ENCODE measurements at regions not wholly inside any gene's neighbourhood (a gene's known extent, or its start where the extent isn't known, plus 50 kb on each side); places are given as distances from the start of the nearest gene placed in this dataset.

GRCh38 chr2:205867371-205867770 lies 185.1 kb downstream of the NRP2 start:
- H3K27me3 ChIP-seq (ENCODE audit: control insufficient read depth, insufficient read depth, low read length), result no peaks in the 10 kb centered on the region
- no peak overlapping the region for H2AFZ ChIP-seq (ENCODE audit: low read length)
- no peak for DNase-seq (ENCODE audit: low read depth in 2 of 2)
- no peak overlapping the region for H3K9ac ChIP-seq (ENCODE audit: insufficient read depth, low read length)
- no peaks in the 10 kb centered on the region for H3K4me1 ChIP-seq (ENCODE audit: control insufficient read depth, extremely low read depth, insufficient read depth, low read length)
- H3K4me2 ChIP-seq (ENCODE audit: extremely low read depth, insufficient read depth, low read length), result no peak overlapping the region
- H3K27ac ChIP-seq (ENCODE audit: insufficient read depth, low read length), result no peak overlapping the region
- H3K4me3 ChIP-seq (replicated peaks in 1 of 4; ENCODE audit: control extremely low read depth in 1 of 4, insufficient read depth in 1 of 4, low read depth in 3 of 4, low read length in 4 of 4), result no peak overlapping the region
- no peaks in the 10 kb centered on the region for H3K9me3 ChIP-seq (ENCODE audit: control insufficient read depth, insufficient read depth, low read depth, low read length)
- no peaks in the 10 kb centered on the region for H3K36me3 ChIP-seq (ENCODE audit: control insufficient read depth, insufficient read depth, low read length)
- H4K20me1 ChIP-seq (ENCODE audit: control insufficient read depth, extremely low read depth, insufficient read depth, low read length), result no peaks in the 10 kb centered on the region
- TF ChIP-seq CTCF (conservative IDR thresholded peaks at IDR 0.05 in 1 of 2, IDR thresholded peaks at IDR 0.05 in 1 of 2; ENCODE audit: low read depth in 1 of 2, low read length in 2 of 2) (no peak), EZH2 (IDR thresholded peaks at IDR 0.05; ENCODE audit: low read length, missing control alignments) (no peak)
- H3K79me2 ChIP-seq (ENCODE audit: control insufficient read depth, insufficient read depth, low read length), result no peaks in the 10 kb centered on the region

- Histone ChIP-seq H3K4me3 (replicated peaks in 1 of 4; ENCODE audit: control extremely low read depth in 1 of 4, insufficient read depth in 1 of 4, low read depth in 3 of 4, low read length in 4 of 4) (no peak overlapping the region), H4K20me1 (ENCODE audit: control insufficient read depth, extremely low read depth, insufficient read depth, low read length) (no peaks in the 10 kb centered on the region), H3K79me2 (ENCODE audit: control insufficient read depth, insufficient read depth, low read length) (no peaks in the 10 kb centered on the region), H3K27ac (ENCODE audit: insufficient read depth, low read length) (no peak overlapping the region), H2AFZ (ENCODE audit: low read length) (no peak overlapping the region), H3K36me3 (ENCODE audit: control insufficient read depth, insufficient read depth, low read length) (no peaks in the 10 kb centered on the region), H3K9ac (ENCODE audit: insufficient read depth, low read length) (no peak overlapping the region), H3K4me1 (ENCODE audit: control insufficient read depth, extremely low read depth, insufficient read depth, low read length) (no peaks in the 10 kb centered on the region), H3K27me3 (ENCODE audit: control insufficient read depth, insufficient read depth, low read length) (no peaks in the 10 kb centered on the region), H3K4me2 (ENCODE audit: extremely low read depth, insufficient read depth, low read length) (no peak overlapping the region), H3K9me3 (ENCODE audit: control insufficient read depth, insufficient read depth, low read depth, low read length) (no peaks in the 10 kb centered on the region)
- TF ChIP-seq CTCF (conservative IDR thresholded peaks at IDR 0.05 in 1 of 2, IDR thresholded peaks at IDR 0.05 in 1 of 2; ENCODE audit: low read depth in 1 of 2, low read length in 2 of 2) (no peak), EZH2 (IDR thresholded peaks at IDR 0.05; ENCODE audit: low read length, missing control alignments) (no peak)
- peak in 1 of 2 donors; percentile 37 for DNase-seq (ENCODE audit: low read depth in 2 of 2)
These were observed 183.7 kb downstream of the NRP2 start for GRCh38 chr2:205865905-205866441.

GRCh38 chr2:205865056-205865455 lies 182.8 kb downstream of the NRP2 start:
- Histone ChIP-seq H3K4me2 (ENCODE audit: extremely low read depth, insufficient read depth, low read length) (no peak overlapping the region), H3K9me3 (ENCODE audit: control insufficient read depth, insufficient read depth, low read depth, low read length) (no peaks in the 10 kb centered on the region), H2AFZ (ENCODE audit: low read length) (no peak overlapping the region), H3K4me3 (replicated peaks in 1 of 4; ENCODE audit: control extremely low read depth in 1 of 4, insufficient read depth in 1 of 4, low read depth in 3 of 4, low read length in 4 of 4) (no peak overlapping the region), H3K9ac (ENCODE audit: insufficient read depth, low read length) (no peak overlapping the region), H3K36me3 (ENCODE audit: control insufficient read depth, insufficient read depth, low read length) (no peaks in the 10 kb centered on the region), H4K20me1 (ENCODE audit: control insufficient read depth, extremely low read depth, insufficient read depth, low read length) (no peaks in the 10 kb centered on the region), H3K79me2 (ENCODE audit: control insufficient read depth, insufficient read depth, low read length) (no peaks in the 10 kb centered on the region), H3K27ac (ENCODE audit: insufficient read depth, low read length) (no peak overlapping the region), H3K27me3 (ENCODE audit: control insufficient read depth, insufficient read depth, low read length) (peaks cover 2% of the 10 kb centered on the region), H3K4me1 (ENCODE audit: control insufficient read depth, extremely low read depth, insufficient read depth, low read length) (no peaks in the 10 kb centered on the region)
- TF ChIP-seq CTCF (conservative IDR thresholded peaks at IDR 0.05 in 1 of 2, IDR thresholded peaks at IDR 0.05 in 1 of 2; ENCODE audit: low read depth in 1 of 2, low read length in 2 of 2) (no peak), EZH2 (IDR thresholded peaks at IDR 0.05; ENCODE audit: low read length, missing control alignments) (no peak)
- DNase-seq (ENCODE audit: low read depth in 2 of 2), result no peak

All from fibroblast of lung (primary cell).